Ishikawa (cell line): ENCODE measurements at regions not wholly inside any gene's neighbourhood (a gene's known extent, or its start where the extent isn't known, plus 50 kb on each side); places are given as distances from the start of the nearest gene placed in this dataset.

Source experiments
- CEBPB ChIP-seq: IDR thresholded peaks from 2 replicates; pipeline ENCODE4 v1.6.1; 2012
- CREB1 ChIP-seq: IDR thresholded peaks from 2 replicates; pipeline ENCODE4 v1.6.1; 2012; ENCODE audit warnings: low read depth
- EGR1 ChIP-seq: IDR thresholded peaks from 2 replicates; pipeline ENCODE4 v1.6.1; 2012
- EP300 ChIP-seq: IDR thresholded peaks from 2 replicates; pipeline ENCODE4 v1.6.1; 2012; ENCODE audit warnings: borderline replicate concordance
- FOXM1 ChIP-seq: IDR thresholded peaks from 2 replicates; pipeline ENCODE4 v1.6.1; 2012; ENCODE audit warnings: low read depth, borderline replicate concordance
- NFIC ChIP-seq: IDR thresholded peaks from 2 replicates; pipeline ENCODE4 v1.6.1; 2012
- RAD21 ChIP-seq: IDR thresholded peaks from 2 replicates; pipeline ENCODE4 v1.6.1; 2012; ENCODE audit warnings: low read depth
- TAF1 ChIP-seq: IDR thresholded peaks from 2 replicates; pipeline ENCODE4 v1.6.1; 2012; ENCODE audit warnings: low read depth, mild to moderate bottlenecking
- TCF12 ChIP-seq: IDR thresholded peaks from 2 replicates; pipeline ENCODE4 v1.6.1; 2012; ENCODE audit warnings: low read depth
- TEAD4 ChIP-seq: IDR thresholded peaks from 2 replicates; pipeline ENCODE4 v1.6.1; 2012
- YY1 ChIP-seq: IDR thresholded peaks from 2 replicates; pipeline ENCODE4 v1.6.1; 2012; ENCODE audit warnings: low read depth
- ZBTB7A ChIP-seq: IDR thresholded peaks from 2 replicates; pipeline ENCODE4 v1.6.1; 2012; ENCODE audit warnings: low read depth
- TF ChIP-seq, protein P1 (sequence below): IDR thresholded peaks from 2 replicates; pipeline ENCODE4 v1.6.1; 2012; ENCODE audit warnings: low read depth, mild to moderate bottlenecking
- TF ChIP-seq, protein P2 (sequence below): IDR thresholded peaks from 2 replicates; pipeline ENCODE4 v1.6.1; 2012
- TF ChIP-seq, protein P3 (sequence below): IDR thresholded peaks from 2 replicates; pipeline ENCODE4 v1.6.1; 2012

DNA sequence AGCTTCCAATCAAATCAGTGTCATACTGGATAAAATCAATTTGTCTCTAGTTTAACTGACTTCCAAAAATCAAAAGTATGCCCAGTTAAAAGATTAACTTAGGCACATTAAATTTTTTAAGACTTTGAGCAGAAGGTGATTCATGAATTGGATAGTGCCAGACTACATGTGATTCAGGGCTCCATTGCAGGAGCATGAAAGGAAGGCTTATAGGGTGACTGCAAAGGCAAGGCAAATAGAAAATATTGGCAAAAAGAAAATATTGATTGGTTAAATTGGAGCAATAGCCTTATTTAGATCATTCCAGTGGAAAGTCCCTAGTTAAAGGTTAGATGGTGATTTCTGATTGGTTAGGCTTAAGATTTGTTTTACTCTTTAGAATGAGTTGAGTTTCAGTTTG, 223.9 kb upstream of the ERCC4 start:
- no peak for TF ChIP-seq TCF12
- TF ChIP-seq, protein P1, sequence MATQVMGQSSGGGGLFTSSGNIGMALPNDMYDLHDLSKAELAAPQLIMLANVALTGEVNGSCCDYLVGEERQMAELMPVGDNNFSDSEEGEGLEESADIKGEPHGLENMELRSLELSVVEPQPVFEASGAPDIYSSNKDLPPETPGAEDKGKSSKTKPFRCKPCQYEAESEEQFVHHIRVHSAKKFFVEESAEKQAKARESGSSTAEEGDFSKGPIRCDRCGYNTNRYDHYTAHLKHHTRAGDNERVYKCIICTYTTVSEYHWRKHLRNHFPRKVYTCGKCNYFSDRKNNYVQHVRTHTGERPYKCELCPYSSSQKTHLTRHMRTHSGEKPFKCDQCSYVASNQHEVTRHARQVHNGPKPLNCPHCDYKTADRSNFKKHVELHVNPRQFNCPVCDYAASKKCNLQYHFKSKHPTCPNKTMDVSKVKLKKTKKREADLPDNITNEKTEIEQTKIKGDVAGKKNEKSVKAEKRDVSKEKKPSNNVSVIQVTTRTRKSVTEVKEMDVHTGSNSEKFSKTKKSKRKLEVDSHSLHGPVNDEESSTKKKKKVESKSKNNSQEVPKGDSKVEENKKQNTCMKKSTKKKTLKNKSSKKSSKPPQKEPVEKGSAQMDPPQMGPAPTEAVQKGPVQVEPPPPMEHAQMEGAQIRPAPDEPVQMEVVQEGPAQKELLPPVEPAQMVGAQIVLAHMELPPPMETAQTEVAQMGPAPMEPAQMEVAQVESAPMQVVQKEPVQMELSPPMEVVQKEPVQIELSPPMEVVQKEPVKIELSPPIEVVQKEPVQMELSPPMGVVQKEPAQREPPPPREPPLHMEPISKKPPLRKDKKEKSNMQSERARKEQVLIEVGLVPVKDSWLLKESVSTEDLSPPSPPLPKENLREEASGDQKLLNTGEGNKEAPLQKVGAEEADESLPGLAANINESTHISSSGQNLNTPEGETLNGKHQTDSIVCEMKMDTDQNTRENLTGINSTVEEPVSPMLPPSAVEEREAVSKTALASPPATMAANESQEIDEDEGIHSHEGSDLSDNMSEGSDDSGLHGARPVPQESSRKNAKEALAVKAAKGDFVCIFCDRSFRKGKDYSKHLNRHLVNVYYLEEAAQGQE: no peak
- no peak for TF ChIP-seq CEBPB
- TF ChIP-seq, protein P2, sequence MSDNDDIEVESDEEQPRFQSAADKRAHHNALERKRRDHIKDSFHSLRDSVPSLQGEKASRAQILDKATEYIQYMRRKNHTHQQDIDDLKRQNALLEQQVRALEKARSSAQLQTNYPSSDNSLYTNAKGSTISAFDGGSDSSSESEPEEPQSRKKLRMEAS: no peak
- no peak for TF ChIP-seq EGR1
- no peak for TF ChIP-seq ZBTB7A
- no peak for TF ChIP-seq EP300
- no peak for TF ChIP-seq TAF1
- no peak for TF ChIP-seq CREB1

DNA sequence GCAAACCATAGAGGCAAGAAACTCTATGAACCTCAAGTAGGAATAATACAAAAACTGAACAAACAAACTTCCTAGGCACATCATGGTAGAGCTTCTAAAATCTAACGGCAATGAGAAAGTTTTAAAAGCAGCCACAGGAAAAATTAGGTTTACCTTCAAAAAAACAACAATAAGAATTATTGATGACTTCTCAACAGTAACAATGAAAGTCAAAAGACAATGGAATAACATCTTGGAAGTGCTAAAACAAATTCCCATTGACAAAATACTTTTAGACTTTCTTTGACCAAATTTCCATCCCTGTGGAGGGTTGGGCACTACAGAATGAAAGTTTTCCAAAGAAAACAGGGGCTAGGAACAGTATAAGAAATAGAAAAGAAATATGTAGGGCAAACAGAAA, 222.9 kb upstream of the ERCC4 start:
- no peak for TF ChIP-seq CREB1
- no peak for TF ChIP-seq TCF12
- no peak for TF ChIP-seq FOXM1
- TF ChIP-seq EGR1: no peak
- no peak for TF ChIP-seq CEBPB
- TF ChIP-seq, protein P2: no peak
- TF ChIP-seq TAF1: no peak
- no peak for TF ChIP-seq ZBTB7A
- TF ChIP-seq NFIC: no peak
- TF ChIP-seq, protein P1: no peak
- TF ChIP-seq YY1: no peak
- TF ChIP-seq RAD21: no peak
- TF ChIP-seq, protein P3, sequence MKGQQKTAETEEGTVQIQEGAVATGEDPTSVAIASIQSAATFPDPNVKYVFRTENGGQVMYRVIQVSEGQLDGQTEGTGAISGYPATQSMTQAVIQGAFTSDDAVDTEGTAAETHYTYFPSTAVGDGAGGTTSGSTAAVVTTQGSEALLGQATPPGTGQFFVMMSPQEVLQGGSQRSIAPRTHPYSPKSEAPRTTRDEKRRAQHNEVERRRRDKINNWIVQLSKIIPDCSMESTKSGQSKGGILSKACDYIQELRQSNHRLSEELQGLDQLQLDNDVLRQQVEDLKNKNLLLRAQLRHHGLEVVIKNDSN: no peak
- TF ChIP-seq EP300: no peak

DNA sequence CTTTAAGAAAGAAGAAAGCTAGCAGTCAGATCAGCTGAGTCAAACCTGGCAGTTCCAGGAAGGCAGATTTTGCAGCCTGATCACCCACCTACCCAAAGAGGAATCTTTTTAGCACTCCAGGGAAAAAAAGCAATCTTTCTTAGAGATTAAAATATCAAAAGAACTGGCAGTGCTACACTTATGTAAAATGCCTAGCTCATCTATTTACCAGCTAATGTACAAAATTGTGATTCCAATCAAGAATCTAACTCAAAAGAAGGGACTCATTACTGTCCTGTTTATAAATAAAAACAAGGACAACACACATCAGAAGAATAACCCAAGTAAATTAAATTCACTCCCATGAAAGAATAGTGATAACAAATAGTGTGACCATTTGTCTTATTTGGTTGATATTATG, 222.4 kb upstream of the ERCC4 start:
- TF ChIP-seq YY1 (no peak), ZBTB7A (no peak), CREB1 (no peak), CEBPB (no peak), TAF1 (no peak)
- TF ChIP-seq, protein P1: no peak
- TF ChIP-seq, protein P3: no peak

DNA sequence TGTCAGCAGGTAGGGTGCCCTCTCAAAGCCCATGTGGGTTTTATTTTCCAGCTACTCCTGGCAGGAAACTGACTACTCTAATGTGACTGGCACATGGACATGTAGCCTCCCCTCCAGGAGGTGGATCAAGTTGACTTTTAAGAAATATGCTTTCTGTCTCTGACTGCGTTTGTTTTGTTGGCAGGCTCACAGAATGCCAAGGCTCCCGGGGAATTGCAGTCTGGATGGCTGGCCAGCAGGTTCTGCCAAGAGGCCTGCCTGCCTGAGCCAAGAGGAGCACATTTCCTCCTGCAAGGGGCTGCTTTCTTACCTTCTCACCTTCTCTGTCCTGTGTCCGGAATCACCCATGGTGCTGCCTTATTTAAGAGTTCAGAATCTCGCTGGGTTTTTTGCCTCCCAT, 217.3 kb upstream of the ERCC4 start:
- TF ChIP-seq, protein P1: no peak
- TF ChIP-seq, protein P3: no peak
- no peak for TF ChIP-seq ZBTB7A
- no peak for TF ChIP-seq YY1
- TF ChIP-seq RAD21: no peak
- TF ChIP-seq TCF12: no peak
- TF ChIP-seq, protein P2: no peak
- no peak for TF ChIP-seq CREB1
- TF ChIP-seq NFIC: no peak
- TF ChIP-seq TEAD4: no peak
- TF ChIP-seq FOXM1: no peak
- no peak for TF ChIP-seq TAF1
- TF ChIP-seq EP300: no peak
- no peak for TF ChIP-seq CEBPB
- TF ChIP-seq EGR1: no peak
